RWPE1 (cell line): ENCODE measurements at regions not wholly inside any gene's neighbourhood (a gene's known extent, or its start where the extent isn't known, plus 50 kb on each side); places are given as distances from the start of the nearest gene placed in this dataset.

Experiments used
- CTCF ChIA-PET: fragments of 350-600 bp; sonication (Branson Sonifier 250); formaldehyde crosslinking; extraction: SDS; loops from one replicate; lab custom pipeline; 2021; lab: Yijun Ruan, JAX
- POLR2A ChIA-PET: fragments of 400-600 bp; formaldehyde crosslinking; extraction: SDS; loops from one replicate; lab custom pipeline; 2020; ENCODE audit warnings: antibody characterized with exemption; ENCODE audit not compliant: low non-redundant PET; lab: Yijun Ruan, JAX
- DNase-seq: peaks from one replicate; pipeline ENCODE4 v3.0.0; 2012; ENCODE audit warnings: low spot score
- H3K27ac ChIP-seq: fragments of 450-650 bp; 2 replicates; pipeline ENCODE4 v1.5.1; 2017
- CTCF ChIP-seq: fragments of 450-650 bp; conservative IDR thresholded peaks from 2 replicates; pipeline ENCODE4 v1.5.1; 2017; ENCODE audit warnings: low read depth, mild to moderate bottlenecking

GRCh38 chr12:92369056-92369455, 223.4 kb upstream of the BTG1 start:
- no peak for TF ChIP-seq CTCF
- ChIA-PET POLR2A (no interaction called here), CTCF (interaction anchor here (0.5 to 0.6 kb wide), 2 partner anchors 384 to 1139 kb away, joined by 4 to 6 read pairs; no protein-coding TSS in a partner anchor)
- DNase-seq, result no peak
- H3K27ac ChIP-seq, result no peak overlapping the region

DNA sequence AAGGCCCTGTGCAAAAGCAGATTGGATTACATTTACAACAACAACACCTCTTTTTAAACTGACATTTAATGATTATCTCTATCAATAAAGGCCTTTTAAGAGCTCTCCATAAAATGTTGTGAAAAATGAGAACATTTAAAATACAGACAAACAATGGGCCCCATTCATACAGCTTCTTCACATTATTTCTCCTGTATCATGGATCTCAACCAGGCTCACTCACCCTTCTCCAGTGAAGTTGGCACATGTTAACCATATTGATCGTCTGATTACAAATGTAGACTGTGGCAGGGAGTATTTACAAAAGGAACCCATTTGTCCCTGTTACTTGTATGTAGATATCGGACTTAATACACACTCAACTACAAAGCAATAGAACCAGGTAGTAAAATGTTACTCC, 220.2 kb upstream of the BTG1 start:
- H3K27ac ChIP-seq, result no peak overlapping the region
- CTCF ChIA-PET, result no interaction called here
- POLR2A ChIA-PET, result no interaction called here
- no peak for TF ChIP-seq CTCF
- no peak for DNase-seq

- TF ChIP-seq CTCF, result no peak
- ChIA-PET CTCF (no interaction called here), POLR2A (no interaction called here)
- DNase-seq, result no peak
- no peak overlapping the region for H3K27ac ChIP-seq
Measured at GRCh38 chr12:92365333-92365732, 219.7 kb upstream of the BTG1 start.

GRCh38 chr12:92363295-92364146, 217.9 kb upstream of the BTG1 start:
- POLR2A ChIA-PET, result no interaction called here
- H3K27ac ChIP-seq, result no peak overlapping the region
- DNase-seq, result no peak
- CTCF ChIA-PET, result interaction anchor here (0.6 kb wide), 1 partner anchor 148 kb away, joined by 3 read pairs; no protein-coding TSS in a partner anchor
- no peak for TF ChIP-seq CTCF

DNA sequence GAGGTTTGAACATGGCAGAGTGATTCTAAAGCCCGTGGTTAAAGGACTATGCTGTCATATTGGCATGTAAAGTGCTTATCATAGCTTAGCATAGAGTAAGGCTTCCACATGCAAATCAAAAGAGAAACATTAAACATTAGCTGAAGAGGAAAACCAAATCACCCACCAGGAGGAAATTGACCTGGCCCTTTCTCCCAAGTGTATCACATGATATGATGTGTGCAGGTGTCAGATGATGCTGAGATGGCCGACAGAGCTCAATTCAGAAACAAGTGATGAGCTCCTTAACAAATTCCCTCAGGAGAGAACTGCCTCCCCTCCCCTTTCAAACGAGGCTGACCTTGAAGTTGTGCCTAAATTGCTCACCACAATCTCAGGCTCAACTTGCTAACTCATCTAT, 217.1 kb upstream of the BTG1 start:
- H3K27ac ChIP-seq, result no peak overlapping the region
- DNase-seq, result no peak

DNA sequence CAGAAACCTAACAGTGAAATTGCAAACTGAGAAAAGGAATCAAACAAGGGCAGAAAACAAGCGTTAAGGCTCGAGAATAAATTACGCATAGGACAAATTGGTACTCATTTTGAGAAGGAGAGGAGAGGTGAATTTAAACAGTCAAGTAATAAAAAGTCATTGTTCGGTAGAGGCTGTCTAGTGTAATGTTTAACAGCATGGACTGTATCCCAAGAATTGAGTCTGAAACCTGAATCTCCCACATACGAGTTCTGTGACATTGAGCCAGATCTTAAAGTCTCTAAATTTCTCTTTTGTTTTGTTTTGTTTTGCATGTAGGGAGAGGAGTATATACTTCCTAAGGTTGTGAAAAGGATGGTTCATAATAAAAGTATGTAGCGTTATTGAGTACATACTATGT, 216.5 kb upstream of the BTG1 start:
- CTCF ChIA-PET, result interaction anchor here (0.7 kb wide), 1 partner anchor 300 kb away, joined by 3 read pairs; no protein-coding TSS in a partner anchor
- no peak for DNase-seq
- TF ChIP-seq CTCF, result no peak
- POLR2A ChIA-PET, result no interaction called here
- no peak overlapping the region for H3K27ac ChIP-seq

More for the DNA sequence above, 217.1 kb upstream of the BTG1 start:
- TF ChIP-seq CTCF, result no peak
- ChIA-PET POLR2A (no interaction called here), CTCF (interaction anchor here (0.7 kb wide), 1 partner anchor 300 kb away, joined by 3 read pairs; no protein-coding TSS in a partner anchor)
